ENCODE measurements at regions not wholly inside any gene's neighbourhood (a gene's known extent, or its start where the extent isn't known, plus 50 kb on each side); places are given as distances from the start of the nearest gene placed in this dataset.

GRCh38 chr4:110730318-110730717 is 107.4 kb upstream of the PITX2 start:
- peak; percentile 60 for TF ChIP-seq MAFK (IDR thresholded peaks at IDR 0.05; ENCODE audit: partially characterized antibody)
- no peak for TF ChIP-seq SREBF2 (IDR thresholded peaks at IDR 0.05)
- Histone ChIP-seq H3K27ac (no peak overlapping the region), H3K9me3 (no peaks in the 10 kb centered on the region), H3K4me1 (no peaks in the 10 kb centered on the region), H3K4me3 (no peak overlapping the region), H3K4me2 (no peak overlapping the region)
- ATAC-seq (no peak), FAIRE-seq (no peak), DNase-seq (ENCODE audit: low read depth in 1 of 2, low spot score in 1 of 2) (no peak)
- ChIA-PET CTCF (no interaction called here), POLR2A (no interaction called here)
- 27% methylated on average over 3 of the region's 3 CpGs for WGBS (ENCODE audit: missing lambda C conversion rate)

DNA sequence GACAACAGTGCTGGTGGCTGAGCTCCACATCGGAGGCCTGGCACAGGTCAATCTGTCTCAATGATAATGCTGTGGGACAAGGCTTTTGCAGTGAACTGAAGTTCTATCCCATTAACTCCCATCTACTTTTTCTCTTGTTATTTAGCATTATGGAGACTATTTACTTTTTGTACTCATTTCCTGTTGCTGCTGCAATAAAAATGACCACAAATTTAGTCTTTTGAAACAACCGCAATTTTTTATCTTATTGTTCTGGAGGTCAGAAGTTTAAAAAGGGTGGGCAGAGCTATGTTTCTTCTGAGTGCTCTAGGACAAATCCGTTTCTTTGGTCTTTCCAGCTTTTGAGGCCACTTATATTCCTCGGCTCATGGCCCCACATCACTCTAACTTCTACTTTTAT is 111.0 kb upstream of the PITX2 start:
- ChIA-PET POLR2A (no interaction called here), CTCF (no interaction called here)
- TF ChIP-seq HDAC2 (IDR thresholded peaks at IDR 0.05) = no peak
- TF ChIP-seq JUN (IDR thresholded peaks at IDR 0.05) = no peak
- TF ChIP-seq, protein P1, sequence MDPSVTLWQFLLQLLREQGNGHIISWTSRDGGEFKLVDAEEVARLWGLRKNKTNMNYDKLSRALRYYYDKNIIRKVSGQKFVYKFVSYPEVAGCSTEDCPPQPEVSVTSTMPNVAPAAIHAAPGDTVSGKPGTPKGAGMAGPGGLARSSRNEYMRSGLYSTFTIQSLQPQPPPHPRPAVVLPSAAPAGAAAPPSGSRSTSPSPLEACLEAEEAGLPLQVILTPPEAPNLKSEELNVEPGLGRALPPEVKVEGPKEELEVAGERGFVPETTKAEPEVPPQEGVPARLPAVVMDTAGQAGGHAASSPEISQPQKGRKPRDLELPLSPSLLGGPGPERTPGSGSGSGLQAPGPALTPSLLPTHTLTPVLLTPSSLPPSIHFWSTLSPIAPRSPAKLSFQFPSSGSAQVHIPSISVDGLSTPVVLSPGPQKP (IDR thresholded peaks at IDR 0.05; ENCODE audit: low read depth, low read length) = no peak
- TF ChIP-seq RARB (CRISPR knock-in tag; IDR thresholded peaks at IDR 0.05) = no peak
- no peak for TF ChIP-seq HOXB13 (CRISPR knock-in tag; IDR thresholded peaks at IDR 0.05; ENCODE audit: low read depth)
- TF ChIP-seq HOXA7 (CRISPR knock-in tag; IDR thresholded peaks at IDR 0.05) = no peak
- no peak for TF ChIP-seq FOSL2 (IDR thresholded peaks at IDR 0.05)
- no peak for TF ChIP-seq FOSL2 (CRISPR knock-in tag; IDR thresholded peaks at IDR 0.05)
- TF ChIP-seq, protein P2, sequence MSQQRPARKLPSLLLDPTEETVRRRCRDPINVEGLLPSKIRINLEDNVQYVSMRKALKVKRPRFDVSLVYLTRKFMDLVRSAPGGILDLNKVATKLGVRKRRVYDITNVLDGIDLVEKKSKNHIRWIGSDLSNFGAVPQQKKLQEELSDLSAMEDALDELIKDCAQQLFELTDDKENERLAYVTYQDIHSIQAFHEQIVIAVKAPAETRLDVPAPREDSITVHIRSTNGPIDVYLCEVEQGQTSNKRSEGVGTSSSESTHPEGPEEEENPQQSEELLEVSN (IDR thresholded peaks at IDR 0.05; ENCODE audit: borderline replicate concordance, low read depth) = no peak
- WGBS (ENCODE audit: missing lambda C conversion rate) = 46% methylated on average over 4 of the region's 4 CpGs
- no peaks in the 10 kb centered on the region for H3K9me3 ChIP-seq
- H3K4me1 ChIP-seq = no peaks in the 10 kb centered on the region
- FAIRE-seq (no peak), DNase-seq (ENCODE audit: low read depth in 1 of 2, low spot score in 1 of 2) (no peak), ATAC-seq (no peak)
- no peak overlapping the region for H3K4me2 ChIP-seq
- no peak overlapping the region for H3K27ac ChIP-seq
- no peak overlapping the region for H3K4me3 ChIP-seq

DNA sequence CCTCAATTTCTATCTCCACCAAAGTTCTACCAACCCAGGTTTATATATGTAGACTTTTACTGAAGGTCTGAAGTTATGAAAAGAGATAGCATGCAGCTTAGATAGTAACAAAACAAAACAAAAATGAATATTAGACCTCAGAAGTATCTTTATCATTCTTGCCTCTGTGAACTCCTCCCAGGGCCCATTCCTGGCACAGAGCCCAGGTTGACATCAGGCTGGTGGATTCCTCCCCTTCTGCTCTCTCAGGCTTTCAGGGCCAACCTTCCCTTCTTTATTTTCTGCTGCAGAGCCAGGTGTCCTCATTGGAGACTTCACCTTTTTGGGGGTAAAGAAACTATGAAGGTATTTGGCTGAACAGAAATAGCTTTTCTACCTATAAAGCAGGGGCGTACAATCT is 112.8 kb upstream of the PITX2 start:
- TF ChIP-seq ZNF302 (CRISPR knock-in tag; IDR thresholded peaks at IDR 0.05) (no peak), PHF8 (IDR thresholded peaks at IDR 0.05; ENCODE audit: borderline replicate concordance, low read depth) (no peak), CHD4 (IDR thresholded peaks at IDR 0.05; ENCODE audit: borderline replicate concordance) (no peak), SMC3 (IDR thresholded peaks at IDR 0.05) (no peak), CHD2 (IDR thresholded peaks at IDR 0.05; ENCODE audit: low read length, partially characterized antibody) (no peak), HOXB13 (CRISPR knock-in tag; IDR thresholded peaks at IDR 0.05; ENCODE audit: low read depth) (no peak), JUN (IDR thresholded peaks at IDR 0.05) (no peak), FOSL2 (IDR thresholded peaks at IDR 0.05) (no peak), FOSL2 (CRISPR knock-in tag; IDR thresholded peaks at IDR 0.05) (no peak), HEYL (CRISPR knock-in tag; IDR thresholded peaks at IDR 0.05) (no peak), HES2 (IDR thresholded peaks at IDR 0.05) (no peak), POLR2AphosphoS2 (conservative IDR thresholded peaks at IDR 0.05; ENCODE audit: low read length) (no peak), CEBPB (IDR thresholded peaks at IDR 0.05) (no peak), RNF2 (IDR thresholded peaks at IDR 0.05; ENCODE audit: borderline replicate concordance, low read depth) (no peak), HOXA7 (CRISPR knock-in tag; IDR thresholded peaks at IDR 0.05) (no peak), RCOR1 (IDR thresholded peaks at IDR 0.05; ENCODE audit: low read depth, low read length) (no peak), HDAC2 (IDR thresholded peaks at IDR 0.05) (no peak), ZFP36 (IDR thresholded peaks at IDR 0.05; ENCODE audit: borderline replicate concordance, partially characterized antibody) (no peak), MAFK (IDR thresholded peaks at IDR 0.05; ENCODE audit: partially characterized antibody) (no peak), JUNB (IDR thresholded peaks at IDR 0.05) (no peak)
- ATAC-seq = no peak
- Histone ChIP-seq H3K27ac (no peak overlapping the region), H3K4me1 (no peaks in the 10 kb centered on the region), H3K4me2 (no peak overlapping the region), H3K9me3 (no peaks in the 10 kb centered on the region), H3K4me3 (no peak overlapping the region)
- ChIA-PET POLR2A (no interaction called here), CTCF (no interaction called here)
- 86% methylated on average over 1 of the region's 1 CpG for WGBS (ENCODE audit: missing lambda C conversion rate)
- no peak for FAIRE-seq
- no peak for DNase-seq (ENCODE audit: low read depth in 1 of 2, low spot score in 1 of 2)
